Smooth muscle cell (in vitro differentiated cells): ENCODE measurements at regions not wholly inside any gene's neighbourhood (a gene's known extent, or its start where the extent isn't known, plus 50 kb on each side); places are given as distances from the start of the nearest gene placed in this dataset.

Experiments
- DNase-seq: peaks from one replicate; lab custom pipeline; 2025; ENCODE audit not compliant: unreplicated experiment; lab: John Stamatoyannopoulos, UW
- H2AFZ ChIP-seq: fragments of 200-600 bp; sonication (generic); 2 replicates; pipeline ENCODE4 v1.6.0; 2016; ENCODE audit warnings: antibody characterized with exemption, low read depth, mild to moderate bottlenecking
- H3F3A ChIP-seq: fragments of 200-600 bp; sonication (generic); 2 replicates; pipeline ENCODE4 v1.6.0; 2017; ENCODE audit warnings: antibody characterized with exemption, low read depth
- H3K27ac ChIP-seq: fragments of 200-600 bp; sonication (generic); 2 replicates; pipeline ENCODE4 v1.5.1; 2016; ENCODE audit warnings: low read depth, mild to moderate bottlenecking
- H3K27me3 ChIP-seq: fragments of 200-600 bp; sonication (generic); 2 replicates; pipeline ENCODE4 v1.6.1; 2016; ENCODE audit warnings: low read depth, mild to moderate bottlenecking
- H3K36me3 ChIP-seq: fragments of 200-600 bp; sonication (generic); 2 replicates; pipeline ENCODE4 v1.5.1; 2016; ENCODE audit warnings: low read depth
- H3K4me1 ChIP-seq: fragments of 200-600 bp; sonication (generic); 2 replicates; pipeline ENCODE4 v1.5.1; 2016; ENCODE audit warnings: low read depth
- H3K4me2 ChIP-seq: fragments of 200-600 bp; sonication (generic); 2 replicates; pipeline ENCODE4 v1.6.0; 2016; ENCODE audit warnings: mild to moderate bottlenecking
- H3K4me3 ChIP-seq: fragments of 200-600 bp; sonication (generic); 2 replicates; pipeline ENCODE4 v1.5.1; 2016; ENCODE audit warnings: mild to moderate bottlenecking
- H3K79me2 ChIP-seq: fragments of 200-600 bp; sonication (generic); 2 replicates; pipeline ENCODE4 v1.6.0; 2016; ENCODE audit warnings: low read depth, mild to moderate bottlenecking
- H3K9ac ChIP-seq: fragments of 200-600 bp; sonication (generic); 2 replicates; pipeline ENCODE4 v1.6.0; 2016; ENCODE audit warnings: low read depth
- H3K9me3 ChIP-seq: fragments of 200-600 bp; sonication (generic); replicated peaks from 2 replicates; pipeline ENCODE4 v1.5.1; 2016; ENCODE audit warnings: low read depth
- H4K20me1 ChIP-seq: fragments of 200-600 bp; sonication (generic); 2 replicates; pipeline ENCODE4 v1.6.0; 2016; ENCODE audit warnings: low read depth
- CTCF ChIP-seq: fragments of 200-600 bp; sonication (generic); IDR thresholded peaks from 2 replicates; pipeline ENCODE4 v1.5.1; 2017; ENCODE audit warnings: borderline replicate concordance, mild to moderate bottlenecking, antibody characterized with exemption; ENCODE audit not compliant: insufficient read depth, poor library complexity, severe bottlenecking
- WGBS: methylation state at CpG from one replicate; pipeline ENCODE4 v1.1.7; 2016; ENCODE audit warnings: low lambda C conversion rate; 5-methylcytosine and 5-hydroxymethylcytosine counted together

- Histone ChIP-seq H3K4me3 (no peak overlapping the region), H3K36me3 (no peaks in the 10 kb centered on the region), H3K9me3 (no peaks in the 10 kb centered on the region), H3K4me2 (no peak overlapping the region), H3K9ac (no peak overlapping the region), H3F3A (no peaks in the 10 kb centered on the region), H4K20me1 (no peaks in the 10 kb centered on the region), H3K79me2 (no peaks in the 10 kb centered on the region), H2AFZ (no peak overlapping the region), H3K4me1 (no peaks in the 10 kb centered on the region), H3K27ac (no peak overlapping the region), H3K27me3 (no peaks in the 10 kb centered on the region)
- no peak for TF ChIP-seq CTCF
- no peak for DNase-seq
- 93% methylated on average over 3 of the region's 3 CpGs for WGBS
These were observed 499.2 kb upstream of the ATP2B1 start for GRCh38 chr12:90207799-90208198.

GRCh38 chr12:90205165-90205564, 496.5 kb upstream of the ATP2B1 start:
- no peaks in the 10 kb centered on the region for H3F3A ChIP-seq
- 95% methylated on average over 2 of the region's 2 CpGs for WGBS
- H4K20me1 ChIP-seq: no peaks in the 10 kb centered on the region
- no peaks in the 10 kb centered on the region for H3K4me1 ChIP-seq
- H2AFZ ChIP-seq: no peak overlapping the region
- H3K9me3 ChIP-seq: no peaks in the 10 kb centered on the region
- H3K79me2 ChIP-seq: no peaks in the 10 kb centered on the region
- no peak for TF ChIP-seq CTCF
- no peak for DNase-seq
- no peak overlapping the region for H3K27ac ChIP-seq
- no peaks in the 10 kb centered on the region for H3K36me3 ChIP-seq
- H3K27me3 ChIP-seq: no peaks in the 10 kb centered on the region
- no peak overlapping the region for H3K4me2 ChIP-seq
- H3K4me3 ChIP-seq: no peak overlapping the region
- no peak overlapping the region for H3K9ac ChIP-seq

GRCh38 chr12:90203556-90203955, 494.9 kb upstream of the ATP2B1 start:
- Histone ChIP-seq H3K36me3 (no peaks in the 10 kb centered on the region), H3K4me1 (no peaks in the 10 kb centered on the region), H3K79me2 (no peaks in the 10 kb centered on the region), H4K20me1 (no peaks in the 10 kb centered on the region), H3F3A (no peaks in the 10 kb centered on the region), H3K27me3 (no peaks in the 10 kb centered on the region), H3K4me3 (no peak overlapping the region), H2AFZ (no peak overlapping the region), H3K27ac (no peak overlapping the region), H3K9ac (no peak overlapping the region), H3K4me2 (no peak overlapping the region), H3K9me3 (no peaks in the 10 kb centered on the region)
- TF ChIP-seq CTCF: no peak
- no peak for DNase-seq
- WGBS: 100% methylated on average over 1 of the region's 1 CpG

- no peaks in the 10 kb centered on the region for H3K4me1 ChIP-seq
- no peak for TF ChIP-seq CTCF
- H2AFZ ChIP-seq: no peak overlapping the region
- no peak for DNase-seq
- 79% methylated on average over 1 of the region's 1 CpG for WGBS
- no peak overlapping the region for H3K4me2 ChIP-seq
- no peak overlapping the region for H3K4me3 ChIP-seq
- no peak overlapping the region for H3K9ac ChIP-seq
- H3K27ac ChIP-seq: no peak overlapping the region
- H3F3A ChIP-seq: no peaks in the 10 kb centered on the region
- H4K20me1 ChIP-seq: no peaks in the 10 kb centered on the region
- H3K27me3 ChIP-seq: no peaks in the 10 kb centered on the region
- no peaks in the 10 kb centered on the region for H3K79me2 ChIP-seq
- H3K36me3 ChIP-seq: no peaks in the 10 kb centered on the region
- no peaks in the 10 kb centered on the region for H3K9me3 ChIP-seq
These were observed 490.4 kb upstream of the ATP2B1 start for GRCh38 chr12:90199006-90199405.
